Smooth muscle cell (in vitro differentiated cells): ENCODE measurements at regions not wholly inside any gene's neighbourhood (a gene's known extent, or its start where the extent isn't known, plus 50 kb on each side); places are given as distances from the start of the nearest gene placed in this dataset.

Source experiments
- DNase-seq: peaks from one replicate; lab custom pipeline; 2025; ENCODE audit not compliant: unreplicated experiment; lab: John Stamatoyannopoulos, UW
- H2AFZ ChIP-seq: fragments of 200-600 bp; sonication (generic); 2 replicates; pipeline ENCODE4 v1.6.0; 2016; ENCODE audit warnings: antibody characterized with exemption, low read depth, mild to moderate bottlenecking
- H3F3A ChIP-seq: fragments of 200-600 bp; sonication (generic); 2 replicates; pipeline ENCODE4 v1.6.0; 2017; ENCODE audit warnings: antibody characterized with exemption, low read depth
- H3K27ac ChIP-seq: fragments of 200-600 bp; sonication (generic); 2 replicates; pipeline ENCODE4 v1.5.1; 2016; ENCODE audit warnings: low read depth, mild to moderate bottlenecking
- H3K27me3 ChIP-seq: fragments of 200-600 bp; sonication (generic); 2 replicates; pipeline ENCODE4 v1.6.1; 2016; ENCODE audit warnings: low read depth, mild to moderate bottlenecking
- H3K36me3 ChIP-seq: fragments of 200-600 bp; sonication (generic); 2 replicates; pipeline ENCODE4 v1.5.1; 2016; ENCODE audit warnings: low read depth
- H3K4me1 ChIP-seq: fragments of 200-600 bp; sonication (generic); 2 replicates; pipeline ENCODE4 v1.5.1; 2016; ENCODE audit warnings: low read depth
- H3K4me2 ChIP-seq: fragments of 200-600 bp; sonication (generic); 2 replicates; pipeline ENCODE4 v1.6.0; 2016; ENCODE audit warnings: mild to moderate bottlenecking
- H3K4me3 ChIP-seq: fragments of 200-600 bp; sonication (generic); 2 replicates; pipeline ENCODE4 v1.5.1; 2016; ENCODE audit warnings: mild to moderate bottlenecking
- H3K79me2 ChIP-seq: fragments of 200-600 bp; sonication (generic); 2 replicates; pipeline ENCODE4 v1.6.0; 2016; ENCODE audit warnings: low read depth, mild to moderate bottlenecking
- H3K9ac ChIP-seq: fragments of 200-600 bp; sonication (generic); 2 replicates; pipeline ENCODE4 v1.6.0; 2016; ENCODE audit warnings: low read depth
- H3K9me3 ChIP-seq: fragments of 200-600 bp; sonication (generic); replicated peaks from 2 replicates; pipeline ENCODE4 v1.5.1; 2016; ENCODE audit warnings: low read depth
- H4K20me1 ChIP-seq: fragments of 200-600 bp; sonication (generic); 2 replicates; pipeline ENCODE4 v1.6.0; 2016; ENCODE audit warnings: low read depth
- CTCF ChIP-seq: fragments of 200-600 bp; sonication (generic); IDR thresholded peaks from 2 replicates; pipeline ENCODE4 v1.5.1; 2017; ENCODE audit warnings: borderline replicate concordance, mild to moderate bottlenecking, antibody characterized with exemption; ENCODE audit not compliant: insufficient read depth, poor library complexity, severe bottlenecking
- WGBS: methylation state at CpG from one replicate; pipeline ENCODE4 v1.1.7; 2016; ENCODE audit warnings: low lambda C conversion rate; 5-methylcytosine and 5-hydroxymethylcytosine counted together

GRCh38 chr12:126684703-126685102 lies 1582.3 kb upstream of the TMEM132C start:
- H3K36me3 ChIP-seq: no peaks in the 10 kb centered on the region
- WGBS: 66% methylated on average over 1 of the region's 1 CpG
- H3K27ac ChIP-seq: no peak overlapping the region
- TF ChIP-seq CTCF: no peak
- DNase-seq: no peak
- H3F3A ChIP-seq: no peaks in the 10 kb centered on the region
- no peaks in the 10 kb centered on the region for H3K27me3 ChIP-seq
- H3K9me3 ChIP-seq: no peaks in the 10 kb centered on the region
- H4K20me1 ChIP-seq: no peaks in the 10 kb centered on the region
- no peak overlapping the region for H3K9ac ChIP-seq
- no peaks in the 10 kb centered on the region for H3K79me2 ChIP-seq
- no peak overlapping the region for H3K4me2 ChIP-seq
- H2AFZ ChIP-seq: no peak overlapping the region
- H3K4me3 ChIP-seq: no peak overlapping the region
- H3K4me1 ChIP-seq: no peaks in the 10 kb centered on the region

- no peaks in the 10 kb centered on the region for H3F3A ChIP-seq
- H3K9ac ChIP-seq: no peak overlapping the region
- H3K9me3 ChIP-seq: no peaks in the 10 kb centered on the region
- no peaks in the 10 kb centered on the region for H3K27me3 ChIP-seq
- no peak overlapping the region for H3K4me3 ChIP-seq
- no peak for TF ChIP-seq CTCF
- no peaks in the 10 kb centered on the region for H3K36me3 ChIP-seq
- H3K4me2 ChIP-seq: no peak overlapping the region
- no peak overlapping the region for H3K27ac ChIP-seq
- no peaks in the 10 kb centered on the region for H4K20me1 ChIP-seq
- WGBS: 50% methylated on average over 1 of the region's 1 CpG
- no peak overlapping the region for H2AFZ ChIP-seq
- DNase-seq: no peak
- H3K79me2 ChIP-seq: no peaks in the 10 kb centered on the region
- no peaks in the 10 kb centered on the region for H3K4me1 ChIP-seq
Measured at GRCh38 chr12:126685636-126686035, 1581.3 kb upstream of the TMEM132C start.

GRCh38 chr12:126688556-126688955 lies 1578.4 kb upstream of the TMEM132C start:
- no peak for TF ChIP-seq CTCF
- H3F3A ChIP-seq: no peaks in the 10 kb centered on the region
- WGBS: 81% methylated on average over 4 of the region's 4 CpGs
- H4K20me1 ChIP-seq: no peaks in the 10 kb centered on the region
- DNase-seq: no peak
- no peaks in the 10 kb centered on the region for H3K9me3 ChIP-seq
- no peak overlapping the region for H3K27ac ChIP-seq
- no peaks in the 10 kb centered on the region for H3K36me3 ChIP-seq
- H3K79me2 ChIP-seq: no peaks in the 10 kb centered on the region
- H3K4me2 ChIP-seq: no peak overlapping the region
- H3K9ac ChIP-seq: no peak overlapping the region
- H3K27me3 ChIP-seq: no peaks in the 10 kb centered on the region
- H3K4me3 ChIP-seq: no peak overlapping the region
- H2AFZ ChIP-seq: no peak overlapping the region
- no peaks in the 10 kb centered on the region for H3K4me1 ChIP-seq

GRCh38 chr12:126700096-126700495 lies 1566.9 kb upstream of the TMEM132C start:
- H3K4me3 ChIP-seq: no peak overlapping the region
- no peaks in the 10 kb centered on the region for H3K79me2 ChIP-seq
- no peak for DNase-seq
- H3K27me3 ChIP-seq: no peaks in the 10 kb centered on the region
- no peaks in the 10 kb centered on the region for H3K9me3 ChIP-seq
- no peaks in the 10 kb centered on the region for H3F3A ChIP-seq
- TF ChIP-seq CTCF: no peak
- no peak overlapping the region for H3K27ac ChIP-seq
- WGBS: 88% methylated on average over 3 of the region's 3 CpGs
- H2AFZ ChIP-seq: no peak overlapping the region
- no peak overlapping the region for H3K4me2 ChIP-seq
- H4K20me1 ChIP-seq: no peaks in the 10 kb centered on the region
- no peak overlapping the region for H3K9ac ChIP-seq
- H3K4me1 ChIP-seq: no peaks in the 10 kb centered on the region
- H3K36me3 ChIP-seq: no peaks in the 10 kb centered on the region
